Esophagus squamous epithelium (tissue), 5 donors: ENCODE measurements at regions not wholly inside any gene's neighbourhood (a gene's known extent, or its start where the extent isn't known, plus 50 kb on each side); places are given as distances from the start of the nearest gene placed in this dataset.

Source experiments
- DNase-seq: peaks from one replicate; lab custom pipeline; 2025; lab: John Stamatoyannopoulos, UW
- H3K27ac ChIP-seq, 4 donors: fragments of 200-600 bp; sonication (generic); one replicate each; pipeline ENCODE4 v1.5.1; 2016 to 2019; ENCODE audit warnings: mild to moderate bottlenecking in 1 of 4
- H3K27me3 ChIP-seq, 4 donors: fragments of 200-600 bp; sonication (generic); 1 replicate in 3 of 4; 2 replicates in 1 of 4; pipeline versions ENCODE4 v1.5.1 to v1.6.0; 2017 to 2021; ENCODE audit warnings: antibody characterized with exemption in 1 of 4
- H3K36me3 ChIP-seq, 3 donors: fragments of 200-600 bp; sonication (generic); one replicate each; pipeline ENCODE4 v1.5.1; 2016 to 2019
- H3K4me1 ChIP-seq, 3 donors: fragments of 200-600 bp; sonication (generic); one replicate each; pipeline ENCODE4 v1.5.1; 2017 to 2019
- H3K4me3 ChIP-seq, 4 donors: fragments of 200-600 bp; sonication (generic); 1 replicate in 3 of 4; 2 replicates in 1 of 4; pipeline ENCODE4 v1.5.1; 2016 to 2019; ENCODE audit warnings: mild to moderate bottlenecking in 2 of 4, moderate library complexity in 1 of 4
- H3K9me3 ChIP-seq, 3 donors: fragments of 200-600 bp; sonication (generic); one replicate each; pipeline ENCODE4 v1.5.1; 2016 to 2019
- POLR2A ChIP-seq, 4 donors: fragments of 450-650 bp; IDR thresholded peaks; one replicate each; pipeline ENCODE4 v1.6.1; 2017; ENCODE audit warnings: antibody characterized with exemption in 4 of 4, mild to moderate bottlenecking in 4 of 4, moderate library complexity in 3 of 4
- WGBS, 2 donors: methylation state at CpG; one replicate each; pipeline ENCODE4 v1.1.5; 2018; 5-methylcytosine and 5-hydroxymethylcytosine counted together
- intact Hi-C: fragments of 100-400 bp; cut with DNase I; formaldehyde crosslinking; loops from one replicate; pipeline ENCODE4 v1.15.0; 2022
- TF ChIP-seq, protein P1 (sequence below), 6 experiments: fragments of 450-650 bp in 4 of 6; fragments of 200-600 bp in 2 of 6; sonication (generic) in 2 of 6; IDR thresholded peaks; one replicate each; pipeline ENCODE4 v1.5.1; 2016 to 2019; ENCODE audit warnings: antibody characterized with exemption in 6 of 6, mild to moderate bottlenecking in 4 of 6, moderate library complexity in 4 of 6
- donor health status: DM: yes; HTN: yes; CAD: no.

DNA sequence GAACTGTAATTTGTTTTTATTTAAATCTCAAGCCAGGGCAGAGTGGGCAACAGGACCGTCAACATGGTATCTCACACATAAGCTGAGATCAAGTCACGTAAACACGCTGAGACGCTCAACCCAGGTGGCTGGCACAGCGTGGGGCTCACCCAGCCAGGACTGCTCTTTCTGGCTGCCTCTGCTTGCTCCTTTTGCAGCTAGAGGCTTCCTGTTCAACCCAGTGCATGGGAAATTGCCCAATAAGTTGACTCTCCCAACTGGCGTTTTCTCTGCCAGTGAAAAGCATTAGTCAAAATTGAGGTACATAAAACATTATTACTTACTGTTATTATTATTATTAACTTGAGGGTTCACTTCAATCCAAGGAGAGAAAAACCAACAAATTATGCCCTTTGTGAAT is 398.1 kb downstream of the NR2F2 start:
- intact Hi-C loops: no loop called here
- Histone ChIP-seq H3K27me3 (no peaks in the 10 kb centered on the region), H3K4me1 (no peaks in the 10 kb centered on the region), H3K36me3 (no peaks in the 10 kb centered on the region), H3K9me3 (no peaks in the 10 kb centered on the region), H3K4me3 (no peak overlapping the region), H3K27ac (no peak overlapping the region)
- WGBS, 2 donors: 36 to 59% methylated on average over 6 of the region's 6 CpGs
- DNase-seq: no peak
- TF ChIP-seq POLR2A (IDR thresholded peaks at IDR 0.05): no peak

DNA sequence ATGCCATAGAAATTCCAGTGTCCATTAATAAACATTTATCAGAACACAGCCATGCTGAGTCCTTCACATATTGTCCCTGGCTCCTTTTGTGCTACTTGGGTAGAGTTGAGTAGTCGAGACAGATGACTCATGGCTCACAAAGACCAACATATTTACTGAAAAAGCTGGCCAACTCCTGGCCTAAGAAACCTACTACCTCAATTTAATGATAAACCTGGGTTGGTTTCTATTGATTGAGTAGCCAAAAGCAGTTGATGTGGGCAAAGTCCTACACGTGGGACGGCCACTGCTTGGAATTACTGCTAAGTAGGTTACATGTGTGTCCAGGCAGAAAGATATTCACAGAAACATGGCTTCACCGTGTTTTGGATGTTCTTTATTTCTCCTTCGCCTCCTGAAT is 402.2 kb downstream of the NR2F2 start:
- no peaks in the 10 kb centered on the region for H3K36me3 ChIP-seq
- WGBS, 2 donors: 79% methylated on average over 5 of the region's 5 CpGs
- H3K4me3 ChIP-seq: no peak overlapping the region
- DNase-seq: no peak
- no peaks in the 10 kb centered on the region for H3K9me3 ChIP-seq
- no peak overlapping the region for H3K27ac ChIP-seq
- intact Hi-C loops: no loop called here
- TF ChIP-seq, protein P1, sequence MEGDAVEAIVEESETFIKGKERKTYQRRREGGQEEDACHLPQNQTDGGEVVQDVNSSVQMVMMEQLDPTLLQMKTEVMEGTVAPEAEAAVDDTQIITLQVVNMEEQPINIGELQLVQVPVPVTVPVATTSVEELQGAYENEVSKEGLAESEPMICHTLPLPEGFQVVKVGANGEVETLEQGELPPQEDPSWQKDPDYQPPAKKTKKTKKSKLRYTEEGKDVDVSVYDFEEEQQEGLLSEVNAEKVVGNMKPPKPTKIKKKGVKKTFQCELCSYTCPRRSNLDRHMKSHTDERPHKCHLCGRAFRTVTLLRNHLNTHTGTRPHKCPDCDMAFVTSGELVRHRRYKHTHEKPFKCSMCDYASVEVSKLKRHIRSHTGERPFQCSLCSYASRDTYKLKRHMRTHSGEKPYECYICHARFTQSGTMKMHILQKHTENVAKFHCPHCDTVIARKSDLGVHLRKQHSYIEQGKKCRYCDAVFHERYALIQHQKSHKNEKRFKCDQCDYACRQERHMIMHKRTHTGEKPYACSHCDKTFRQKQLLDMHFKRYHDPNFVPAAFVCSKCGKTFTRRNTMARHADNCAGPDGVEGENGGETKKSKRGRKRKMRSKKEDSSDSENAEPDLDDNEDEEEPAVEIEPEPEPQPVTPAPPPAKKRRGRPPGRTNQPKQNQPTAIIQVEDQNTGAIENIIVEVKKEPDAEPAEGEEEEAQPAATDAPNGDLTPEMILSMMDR (IDR thresholded peaks at IDR 0.05): no peak
- H3K27me3 ChIP-seq: no peaks in the 10 kb centered on the region
- H3K4me1 ChIP-seq: no peaks in the 10 kb centered on the region

DNA sequence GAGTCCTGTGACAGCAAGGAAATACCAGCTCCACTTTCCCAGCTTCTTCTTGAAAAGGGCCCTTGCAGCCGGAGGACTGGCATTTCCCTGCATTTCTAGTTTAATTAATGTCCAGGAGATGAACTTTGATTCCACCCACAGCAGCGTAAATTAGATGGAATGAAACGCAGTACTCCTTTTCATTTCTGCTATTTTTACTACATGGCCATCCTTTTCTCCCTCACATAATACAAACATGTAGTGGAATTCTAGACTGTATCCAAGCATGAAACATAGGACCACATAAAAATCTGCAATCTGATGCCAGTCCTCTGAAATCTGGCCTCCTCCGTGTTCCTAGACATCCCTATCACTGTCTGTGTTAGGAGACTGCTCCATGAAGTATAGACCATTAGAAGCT is 403.2 kb downstream of the NR2F2 start:
- Histone ChIP-seq H3K4me1 (no peaks in the 10 kb centered on the region), H3K4me3 (no peak overlapping the region), H3K36me3 (no peaks in the 10 kb centered on the region), H3K27me3 (no peaks in the 10 kb centered on the region), H3K27ac (no peak overlapping the region), H3K9me3 (no peaks in the 10 kb centered on the region)
- TF ChIP-seq, protein P1 (IDR thresholded peaks at IDR 0.05): no peak
- TF ChIP-seq POLR2A (IDR thresholded peaks at IDR 0.05): no peak
- 68 to 84% methylated on average over 4 of the region's 4 CpGs for WGBS, 2 donors
- intact Hi-C loops: no loop called here
- DNase-seq: no peak

DNA sequence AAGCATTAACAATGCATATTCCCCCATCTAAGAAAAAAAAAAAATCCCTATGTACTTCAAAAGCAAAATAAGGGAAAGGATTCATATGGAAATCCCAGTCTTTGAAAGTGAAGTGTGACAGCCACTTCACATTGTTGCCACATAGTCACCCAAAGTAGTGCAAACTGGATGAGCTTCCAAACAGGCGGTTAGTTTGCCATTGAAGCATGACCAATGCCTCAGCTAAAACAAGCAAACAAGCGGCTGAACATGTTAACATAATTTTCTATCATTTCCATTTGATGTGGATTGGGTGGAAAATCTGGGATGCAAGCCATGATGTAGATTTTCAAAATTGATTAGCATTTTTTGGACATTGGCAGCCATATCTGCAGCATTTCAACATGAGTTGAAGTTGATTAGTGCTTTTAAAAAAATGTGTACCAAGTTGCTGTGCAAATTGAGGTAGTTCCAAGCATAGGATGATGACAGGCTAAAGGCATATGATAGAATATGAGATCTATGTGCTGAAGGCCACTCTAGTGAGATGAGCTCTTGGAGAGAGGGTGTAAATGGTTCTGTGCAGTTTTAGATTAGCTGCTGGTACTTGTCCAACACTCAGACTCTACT is 405.2 kb downstream of the NR2F2 start:
- Histone ChIP-seq H3K36me3 (no peaks in the 10 kb centered on the region), H3K4me1 (no peaks in the 10 kb centered on the region), H3K9me3 (no peaks in the 10 kb centered on the region), H3K27ac (no peak overlapping the region), H3K4me3 (no peak overlapping the region), H3K27me3 (no peaks in the 10 kb centered on the region)
- no peak for DNase-seq
- intact Hi-C loops: no loop called here
- WGBS, 2 donors: 39 to 50% methylated on average over 2 of the region's 2 CpGs
- TF ChIP-seq POLR2A (IDR thresholded peaks at IDR 0.05): no peak
- TF ChIP-seq, protein P1 (IDR thresholded peaks at IDR 0.05): no peak

DNA sequence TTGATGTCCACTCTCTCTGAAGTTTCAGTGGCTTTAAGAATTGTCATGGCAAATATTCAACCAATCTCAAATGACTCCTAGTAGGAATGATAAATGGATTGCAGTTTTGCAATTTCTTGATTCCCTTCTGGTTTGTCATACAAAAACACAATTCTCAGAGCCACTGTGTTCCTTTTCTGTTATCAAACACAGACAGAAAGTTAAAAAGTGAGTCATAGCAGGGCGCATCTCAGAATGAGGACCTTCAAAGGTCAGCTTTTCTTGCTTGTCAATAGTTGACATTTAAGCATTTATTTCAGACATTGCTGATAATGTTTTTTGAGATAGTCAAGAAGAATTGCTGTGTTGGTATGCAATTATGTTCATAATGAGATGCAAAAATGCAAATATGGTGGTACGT is 405.9 kb downstream of the NR2F2 start:
- Histone ChIP-seq H3K27ac (no peak overlapping the region), H3K4me1 (no peaks in the 10 kb centered on the region), H3K27me3 (no peaks in the 10 kb centered on the region), H3K36me3 (no peaks in the 10 kb centered on the region), H3K9me3 (no peaks in the 10 kb centered on the region), H3K4me3 (no peak overlapping the region)
- intact Hi-C loops: no loop called here
- TF ChIP-seq, protein P1 (IDR thresholded peaks at IDR 0.05): no peak
- no peak for TF ChIP-seq POLR2A (IDR thresholded peaks at IDR 0.05)
- no peak for DNase-seq
- 72 to 81% methylated on average over 2 of the region's 2 CpGs for WGBS, 2 donors

DNA sequence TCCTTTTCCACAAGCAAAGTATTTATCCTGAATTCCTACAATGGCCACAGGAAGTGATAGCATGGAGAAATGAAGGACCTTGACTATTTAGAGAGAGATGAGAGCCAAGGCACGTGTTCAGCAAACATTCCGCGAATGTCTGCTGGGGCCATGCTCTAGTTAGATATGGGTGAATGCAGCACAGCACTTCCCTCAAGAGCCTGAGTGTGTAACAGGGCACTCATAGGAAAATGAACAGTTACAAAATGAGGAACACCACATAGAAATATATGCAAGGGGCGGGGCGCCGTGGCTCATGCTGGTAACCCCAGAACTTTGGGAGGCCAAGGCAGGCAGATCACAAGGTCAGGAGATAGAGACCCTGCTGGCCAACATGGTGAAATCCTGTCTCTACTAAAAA is 406.9 kb downstream of the NR2F2 start:
- Histone ChIP-seq H3K4me3 (no peak overlapping the region), H3K4me1 (no peaks in the 10 kb centered on the region), H3K36me3 (no peaks in the 10 kb centered on the region), H3K27me3 (no peaks in the 10 kb centered on the region), H3K9me3 (no peaks in the 10 kb centered on the region), H3K27ac (no peak overlapping the region)
- intact Hi-C loops: no loop called here
- no peak for DNase-seq
- no peak for TF ChIP-seq POLR2A (IDR thresholded peaks at IDR 0.05)
- TF ChIP-seq, protein P1 (IDR thresholded peaks at IDR 0.05): no peak
- WGBS, 2 donors: 82 to 83% methylated on average over 6 of the region's 6 CpGs
